SU-DHL-6 (cell line): ENCODE measurements at regions not wholly inside any gene's neighbourhood (a gene's known extent, or its start where the extent isn't known, plus 50 kb on each side); places are given as distances from the start of the nearest gene placed in this dataset.

Experiments used
- H2AFZ ChIP-seq: fragments of 200-600 bp; sonication (generic); 2 replicates; pipeline ENCODE4 v1.6.1; 2014; ENCODE audit warnings: low read depth, mild to moderate bottlenecking, moderate library complexity, mixed read lengths, antibody characterized with exemption, low read length; ENCODE audit not compliant: severe bottlenecking
- H3F3A ChIP-seq: fragments of 200-600 bp; shearing (Covaris generic); 2 replicates; pipeline ENCODE4 v1.6.0; 2016; ENCODE audit warnings: antibody characterized with exemption, mild to moderate bottlenecking; ENCODE audit not compliant: insufficient read depth
- H3K27ac ChIP-seq: fragments of 200-600 bp; sonication (generic); 2 replicates; pipeline ENCODE4 v1.5.1; 2016; ENCODE audit warnings: low read depth, mild to moderate bottlenecking, low read length, moderate library complexity, mixed read lengths
- H3K27me3 ChIP-seq: fragments of 200-600 bp; sonication (generic), shearing (Covaris generic); 2 replicates; pipeline ENCODE4 v1.6.0; 2014; ENCODE audit warnings: mild to moderate bottlenecking, low read length
- H3K36me3 ChIP-seq: fragments of 200-600 bp; sonication (generic); 2 replicates; pipeline ENCODE4 v1.6.1; 2014; ENCODE audit warnings: mild to moderate bottlenecking, low read length, mixed read lengths
- H3K4me2 ChIP-seq: fragments of 300-600, 200-600 bp; shearing (Covaris generic), sonication (generic); 2 replicates; pipeline ENCODE4 v1.6.0; 2014; ENCODE audit warnings: low read length, low read depth, mild to moderate bottlenecking; ENCODE audit not compliant: poor library complexity, severe bottlenecking
- H3K4me3 ChIP-seq: fragments of 200-600 bp; sonication (generic); 2 replicates; pipeline ENCODE4 v1.5.1; 2014; ENCODE audit warnings: antibody characterized with exemption, low read length, mild to moderate bottlenecking, mixed read lengths; ENCODE audit not compliant: insufficient read depth, poor library complexity, severe bottlenecking
- H3K79me2 ChIP-seq: fragments of 200-600 bp; sonication (generic); 2 replicates; pipeline ENCODE4 v1.6.1; 2014; ENCODE audit warnings: mild to moderate bottlenecking, low read length, moderate library complexity; ENCODE audit not compliant: insufficient read depth
- H3K9ac ChIP-seq: fragments of 200-600 bp; sonication (generic); 2 replicates; pipeline ENCODE4 v1.7.0; 2014; ENCODE audit warnings: mild to moderate bottlenecking, low read length
- H3K9me2 ChIP-seq: fragments of 200-600 bp; sonication (generic); replicated peaks from 2 replicates; pipeline ENCODE4 v1.6.1; 2014; ENCODE audit warnings: low read length; ENCODE audit not compliant: insufficient read depth
- H3K9me3 ChIP-seq: fragments of 200-600 bp; sonication (generic); 2 replicates; pipeline ENCODE4 v1.6.1; 2014; ENCODE audit warnings: low read length, mixed read lengths; ENCODE audit not compliant: insufficient read depth
- H4K20me1 ChIP-seq: fragments of 200-600 bp; sonication (generic); 2 replicates; pipeline ENCODE4 v1.6.1; 2014; ENCODE audit warnings: low read depth, mild to moderate bottlenecking, antibody characterized with exemption, low read length, moderate library complexity, mixed read lengths
- CTCF ChIP-seq: fragments of 200-600 bp; sonication (generic); IDR thresholded peaks from one replicate; pipeline ENCODE4 v1.5.1; 2017; ENCODE audit warnings: antibody characterized with exemption, mild to moderate bottlenecking, low read length, moderate library complexity; ENCODE audit not compliant: insufficient read depth, poor library complexity, severe bottlenecking
- EZH2phosphoT487 ChIP-seq: fragments of 200-600 bp; sonication (generic), shearing (Covaris generic); conservative IDR thresholded peaks from 2 replicates; pipeline ENCODE4 v1.6.1; 2018; ENCODE audit warnings: mild to moderate bottlenecking, antibody characterized with exemption, low read length, moderate library complexity, mixed read lengths

- no peak overlapping the region for H2AFZ ChIP-seq
- H3F3A ChIP-seq: no peaks in the 10 kb centered on the region
- H3K27me3 ChIP-seq: no peaks in the 10 kb centered on the region
- no peaks in the 10 kb centered on the region for H3K9me2 ChIP-seq
- H3K79me2 ChIP-seq: no peaks in the 10 kb centered on the region
- no peaks in the 10 kb centered on the region for H4K20me1 ChIP-seq
- no peak overlapping the region for H3K27ac ChIP-seq
- no peaks in the 10 kb centered on the region for H3K36me3 ChIP-seq
- H3K4me2 ChIP-seq: no peak overlapping the region
- no peaks in the 10 kb centered on the region for H3K9me3 ChIP-seq
- H3K9ac ChIP-seq: no peak overlapping the region
- no peak overlapping the region for H3K4me3 ChIP-seq
- TF ChIP-seq EZH2phosphoT487 (no peak), CTCF (no peak)
These were observed 98.4 kb upstream of the PAPOLG start for GRCh38 chr2:60657673-60658072.

GRCh38 chr2:60659026-60659425, 97.0 kb upstream of the PAPOLG start:
- H3K4me2 ChIP-seq: no peak overlapping the region
- no peaks in the 10 kb centered on the region for H3K36me3 ChIP-seq
- no peak overlapping the region for H3K4me3 ChIP-seq
- TF ChIP-seq EZH2phosphoT487: no peak
- TF ChIP-seq CTCF: peak; percentile 14
- H2AFZ ChIP-seq: no peak overlapping the region
- no peak overlapping the region for H3K9ac ChIP-seq
- H3K9me3 ChIP-seq: no peaks in the 10 kb centered on the region
- no peaks in the 10 kb centered on the region for H3K79me2 ChIP-seq
- no peaks in the 10 kb centered on the region for H3K27me3 ChIP-seq
- H3K9me2 ChIP-seq: no peaks in the 10 kb centered on the region
- no peaks in the 10 kb centered on the region for H3F3A ChIP-seq
- no peak overlapping the region for H3K27ac ChIP-seq
- no peaks in the 10 kb centered on the region for H4K20me1 ChIP-seq

GRCh38 chr2:60661073-60661738, 94.9 kb upstream of the PAPOLG start:
- no peak overlapping the region for H2AFZ ChIP-seq
- H3K27me3 ChIP-seq: no peaks in the 10 kb centered on the region
- H3K4me2 ChIP-seq: peak overlapping the region; percentile 23
- no peaks in the 10 kb centered on the region for H3K9me3 ChIP-seq
- no peaks in the 10 kb centered on the region for H3K36me3 ChIP-seq
- H3K9ac ChIP-seq: no peak overlapping the region
- H3K27ac ChIP-seq: peak overlapping the region; percentile 28; the same call in 1 of the 2 replicates
- no peak overlapping the region for H3K4me3 ChIP-seq
- TF ChIP-seq EZH2phosphoT487: no peak
- H3F3A ChIP-seq: no peaks in the 10 kb centered on the region
- no peaks in the 10 kb centered on the region for H4K20me1 ChIP-seq
- H3K9me2 ChIP-seq: no peaks in the 10 kb centered on the region
- H3K79me2 ChIP-seq: no peaks in the 10 kb centered on the region

GRCh38 chr2:60662781-60663180, 93.3 kb upstream of the PAPOLG start:
- H2AFZ ChIP-seq: no peak overlapping the region
- H4K20me1 ChIP-seq: no peaks in the 10 kb centered on the region
- no peak overlapping the region for H3K4me3 ChIP-seq
- no peaks in the 10 kb centered on the region for H3K79me2 ChIP-seq
- TF ChIP-seq CTCF: no peak
- no peak for TF ChIP-seq EZH2phosphoT487
- no peaks in the 10 kb centered on the region for H3K36me3 ChIP-seq
- H3K4me2 ChIP-seq: no peak overlapping the region
- H3K9ac ChIP-seq: no peak overlapping the region
- H3K27me3 ChIP-seq: no peaks in the 10 kb centered on the region
- H3K9me2 ChIP-seq: no peaks in the 10 kb centered on the region
- H3F3A ChIP-seq: no peaks in the 10 kb centered on the region
- H3K27ac ChIP-seq: no peak overlapping the region
- H3K9me3 ChIP-seq: no peaks in the 10 kb centered on the region
